Endodermal cell (in vitro differentiated cells): ENCODE measurements at regions not wholly inside any gene's neighbourhood (a gene's known extent, or its start where the extent isn't known, plus 50 kb on each side); places are given as distances from the start of the nearest gene placed in this dataset.

Experiments
- DNase-seq: peaks from one replicate; pipeline ENCODE4 v3.0.0-alpha.2; 2017
- H3K27ac ChIP-seq: 2 replicates; pipeline ENCODE4 v1.5.1; 2013; ENCODE audit warnings: mild to moderate bottlenecking, low read depth, low read length, moderate library complexity
- H3K27me3 ChIP-seq: 2 replicates; pipeline ENCODE4 v1.6.1; 2013; ENCODE audit warnings: mild to moderate bottlenecking, low read length, moderate library complexity; ENCODE audit not compliant: insufficient read depth, control insufficient read depth, poor library complexity, severe bottlenecking
- H3K36me3 ChIP-seq: 2 replicates; pipeline ENCODE4 v1.7.0; 2013; ENCODE audit warnings: mild to moderate bottlenecking, low read length, moderate library complexity; ENCODE audit not compliant: control insufficient read depth, insufficient read depth
- H3K4me1 ChIP-seq: one replicate; pipeline ENCODE4 v1.7.0; 2013; ENCODE audit warnings: low read length; ENCODE audit not compliant: control insufficient read depth, insufficient read depth
- H3K4me3 ChIP-seq: 2 replicates; pipeline ENCODE4 v1.5.1; 2013; ENCODE audit warnings: mild to moderate bottlenecking, low read length, moderate library complexity
- H3K9ac ChIP-seq: 2 replicates; pipeline ENCODE4 v1.6.1; 2013; ENCODE audit warnings: mild to moderate bottlenecking, low read length, moderate library complexity; ENCODE audit not compliant: poor library complexity, severe bottlenecking; ENCODE audit errors: extremely low read depth
- H3K9me3 ChIP-seq: 2 replicates; pipeline ENCODE4 v1.6.1; 2013; ENCODE audit warnings: mild to moderate bottlenecking, low read length, moderate library complexity; ENCODE audit not compliant: control insufficient read depth
- H3K27ac Mint-ChIP-seq: 2 replicates; pipeline ENCODE4 v1.8.0; 2020; ENCODE audit warnings: mixed read lengths
- H3K27me3 Mint-ChIP-seq: 2 replicates; pipeline ENCODE4 v1.8.0; 2021; ENCODE audit warnings: mild to moderate bottlenecking, mixed read lengths; ENCODE audit not compliant: insufficient read depth
- H3K36me3 Mint-ChIP-seq: 2 replicates; pipeline ENCODE4 v1.8.0; 2020; ENCODE audit warnings: low read depth, mixed read lengths
- H3K4me1 Mint-ChIP-seq: 2 replicates; pipeline ENCODE4 v1.8.0; 2020; ENCODE audit warnings: mixed read lengths
- H3K4me3 Mint-ChIP-seq: 2 replicates; pipeline ENCODE4 v1.8.0; 2020; ENCODE audit warnings: mild to moderate bottlenecking, moderate library complexity, mixed read lengths
- H3K9me3 Mint-ChIP-seq: 2 replicates; pipeline ENCODE4 v1.8.0; 2020; ENCODE audit warnings: mild to moderate bottlenecking, mixed read lengths
- CTCF ChIP-seq: fragments of 200-600 bp; sonication (generic); conservative IDR thresholded peaks from 2 replicates; pipeline ENCODE4 v1.5.0; 2021; ENCODE audit warnings: antibody characterized with exemption, mild to moderate bottlenecking
- WGBS, 2 experiments: methylation state at CpG; one replicate each; pipeline versions ENCODE4 v1.1.5 to v1.1.7; 2013; ENCODE audit warnings: missing lambda C conversion rate in 2 of 2, mixed read lengths in 1 of 2; ENCODE audit not compliant: insufficient coverage in 1 of 2, insufficient read length in 1 of 2; 5-methylcytosine and 5-hydroxymethylcytosine counted together

GRCh38 chr3:82816086-82816485, 1054.6 kb upstream of the GBE1 start:
- Histone ChIP-seq H3K9ac (no peak overlapping the region), H3K9me3 (peaks cover 6% of the 10 kb centered on the region), H3K4me1 (no peaks in the 10 kb centered on the region), H3K36me3 (no peaks in the 10 kb centered on the region), H3K4me3 (no peak overlapping the region), H3K27me3 (no peaks in the 10 kb centered on the region), H3K27ac (no peak overlapping the region)
- no peak overlapping the region for H3K4me3 Mint-ChIP-seq
- H3K36me3 Mint-ChIP-seq: no peaks in the 10 kb centered on the region
- H3K27me3 Mint-ChIP-seq: no peaks in the 10 kb centered on the region
- H3K27ac Mint-ChIP-seq: no peak overlapping the region
- H3K9me3 Mint-ChIP-seq: peaks cover 6% of the 10 kb centered on the region
- DNase-seq: no peak
- H3K4me1 Mint-ChIP-seq: no peaks in the 10 kb centered on the region
- no peak for TF ChIP-seq CTCF

- Mint-ChIP-seq H3K27me3 (no peaks in the 10 kb centered on the region), H3K4me3 (no peak overlapping the region), H3K36me3 (no peaks in the 10 kb centered on the region), H3K27ac (no peak overlapping the region), H3K9me3 (peaks cover 6% of the 10 kb centered on the region), H3K4me1 (no peaks in the 10 kb centered on the region)
- no peak for DNase-seq
- Histone ChIP-seq H3K27me3 (no peaks in the 10 kb centered on the region), H3K36me3 (no peaks in the 10 kb centered on the region), H3K9ac (no peak overlapping the region), H3K4me1 (no peaks in the 10 kb centered on the region), H3K4me3 (no peak overlapping the region), H3K27ac (no peak overlapping the region), H3K9me3 (peaks cover 6% of the 10 kb centered on the region)
- 100% methylated on average over 2 of the region's 2 CpGs; no CpG with 5 or more reads in 1 of the 2 experiments for WGBS, 2 experiments
- TF ChIP-seq CTCF: no peak
These were observed 1054.1 kb upstream of the GBE1 start for GRCh38 chr3:82815417-82816058.

- no peak for DNase-seq
- H3K36me3 Mint-ChIP-seq: no peaks in the 10 kb centered on the region
- no peak overlapping the region for H3K4me3 ChIP-seq
- no peaks in the 10 kb centered on the region for H3K27me3 ChIP-seq
- H3K36me3 ChIP-seq: no peaks in the 10 kb centered on the region
- 95 to 100% methylated on average over 1 to 2 of the region's 2 CpGs for WGBS, 2 experiments
- no peak overlapping the region for H3K4me3 Mint-ChIP-seq
- peaks cover 6% of the 10 kb centered on the region for H3K9me3 ChIP-seq
- no peak overlapping the region for H3K27ac Mint-ChIP-seq
- no peak for TF ChIP-seq CTCF
- no peak overlapping the region for H3K9ac ChIP-seq
- no peaks in the 10 kb centered on the region for H3K4me1 Mint-ChIP-seq
- no peak overlapping the region for H3K27ac ChIP-seq
- peaks cover 6% of the 10 kb centered on the region for H3K9me3 Mint-ChIP-seq
- no peaks in the 10 kb centered on the region for H3K27me3 Mint-ChIP-seq
- no peaks in the 10 kb centered on the region for H3K4me1 ChIP-seq
These were observed 1053.2 kb upstream of the GBE1 start for GRCh38 chr3:82814660-82815059.
